ENCODE measurements at regions not wholly inside any gene's neighbourhood (a gene's known extent, or its start where the extent isn't known, plus 50 kb on each side); places are given as distances from the start of the nearest gene placed in this dataset.

DNA sequence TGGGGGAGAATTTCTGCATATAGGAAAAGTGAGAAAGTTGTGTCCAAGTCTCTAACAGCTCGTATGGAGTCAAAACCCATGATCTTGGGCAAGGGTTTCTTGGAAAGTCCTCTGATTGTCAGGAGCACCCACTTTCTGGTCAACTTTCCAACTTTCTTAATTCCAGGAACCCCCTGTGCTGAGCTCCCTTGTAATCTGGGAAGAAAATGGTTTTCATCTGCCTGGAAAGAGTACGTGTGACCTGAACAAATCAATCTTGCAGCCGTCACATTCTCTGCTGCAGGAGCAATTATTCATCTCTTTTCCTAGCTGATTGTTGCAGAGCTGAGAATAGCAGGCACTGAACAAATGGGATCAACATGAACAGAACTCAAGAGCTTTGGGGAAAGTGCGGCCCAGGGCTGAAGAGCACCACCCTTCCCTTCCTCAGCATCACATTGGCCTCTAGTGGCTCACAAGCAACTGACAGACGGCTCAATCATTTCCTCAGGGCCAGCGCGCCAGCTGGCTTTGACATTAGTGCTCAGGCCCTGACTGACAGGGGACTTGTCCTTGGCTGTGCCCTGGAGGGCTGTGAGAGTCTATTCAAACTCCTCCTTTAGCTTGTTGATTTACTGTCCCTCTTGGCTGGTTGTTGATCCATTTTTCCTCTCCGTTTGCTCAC is 295.2 kb downstream of the HLX start:
- Histone ChIP-seq H3K4me1 (ENCODE audit: insufficient read depth, low read length) (no peaks in the 10 kb centered on the region), H4K20me1 (ENCODE audit: insufficient read depth, low read length) (no peaks in the 10 kb centered on the region), H3K79me2 (ENCODE audit: insufficient read depth, low read length) (no peaks in the 10 kb centered on the region), H3K4me2 (ENCODE audit: low read depth, low read length) (no peak overlapping the region), H3K36me3 (replicated peaks in 1 of 2; ENCODE audit: control insufficient read depth in 1 of 2, insufficient read depth in 2 of 2, low read length in 2 of 2) (no peaks in the 10 kb centered on the region), H3K27me3 (ENCODE audit: control insufficient read depth in 1 of 2, insufficient read depth in 2 of 2, low read length in 2 of 2) (no peaks in the 10 kb centered on the region; a peak in 1 of 5 replicates), H3K4me3 (replicated peaks in 1 of 3; ENCODE audit: insufficient read depth in 1 of 3, low read depth in 2 of 3, low read length in 3 of 3) (no peak overlapping the region), H2AFZ (ENCODE audit: low read length) (no peak overlapping the region), H3K27ac (ENCODE audit: extremely low read length, insufficient read depth, low read length) (no peak overlapping the region), H3K9ac (ENCODE audit: insufficient read depth, low read depth, low read length) (no peak overlapping the region), H3K9me3 (ENCODE audit: low read length) (no peaks in the 10 kb centered on the region)
- TF ChIP-seq STAG1 (CRISPR knock-in tag; IDR thresholded peaks at IDR 0.05) (peak; percentile 25; the same call in 1 of the 2 replicates), ZFP41 (CRISPR knock-in tag; IDR thresholded peaks at IDR 0.05; ENCODE audit: borderline replicate concordance) (no peak), THRA (CRISPR knock-in tag; IDR thresholded peaks at IDR 0.05; ENCODE audit: borderline replicate concordance) (no peak), SMAD3 (CRISPR knock-in tag; IDR thresholded peaks at IDR 0.05) (no peak), CTCF (CRISPR knock-in tag; IDR thresholded peaks at IDR 0.05) (peak; percentile 20; the same call in 1 of the 2 replicates)
- ATAC-seq = peak; percentile 57; the same call in 2 of the 3 replicates
- no peak for DNase-seq (ENCODE audit: low spot score)
- no peak for FAIRE-seq
- BruUV-seq (replicated peaks) = no TSS peak
- in situ Hi-C loops (cut with HindIII; ENCODE audit: extremely low pct_ligation_motif_present, low pct_unique_long_range_greater_than_20kb) = no loop called here
- intact Hi-C loops (cut with micrococcal nuclease; ENCODE audit: unreplicated experiment) = no loop called here
- POLR2A ChIA-PET = no interaction called here
- CTCF ChIA-PET (ENCODE audit: low intra/inter-chr PET ratio, low total read pairs) = no interaction called here
- WGBS (ENCODE audit: low lambda C conversion rate) = 2% methylated on average over 4 of the region's 8 CpGs

Data from HepG2 (cell line).